ENCODE measurements at regions not wholly inside any gene's neighbourhood (a gene's known extent, or its start where the extent isn't known, plus 50 kb on each side); places are given as distances from the start of the nearest gene placed in this dataset.

GRCh38 chr20:51889466-51889865 lies 87.1 kb upstream of the SALL4 start:
- in situ Hi-C loops (cut with MboI; ENCODE audit: low sequenced_read_pairs), result no loop called here

GRCh38 chr20:51888291-51888690 lies 86.0 kb upstream of the SALL4 start:
- in situ Hi-C loops (cut with MboI; ENCODE audit: low sequenced_read_pairs), result no loop called here

GRCh38 chr20:51886891-51887608 lies 84.7 kb upstream of the SALL4 start:
- in situ Hi-C loops (cut with MboI; ENCODE audit: low sequenced_read_pairs), result no loop called here

GRCh38 chr20:51886341-51886740 lies 84.0 kb upstream of the SALL4 start:
- in situ Hi-C loops (cut with MboI; ENCODE audit: low sequenced_read_pairs), result no loop called here

GRCh38 chr20:51884561-51884960 lies 82.2 kb upstream of the SALL4 start:
- in situ Hi-C loops (cut with MboI; ENCODE audit: low sequenced_read_pairs), result no loop called here

- in situ Hi-C loops (cut with MboI; ENCODE audit: low sequenced_read_pairs), result no loop called here
Observed at GRCh38 chr20:51880188-51880587, 77.9 kb upstream of the SALL4 start.

- in situ Hi-C loops (cut with MboI; ENCODE audit: low sequenced_read_pairs), result no loop called here
Observed at GRCh38 chr20:51876313-51876940, 74.1 kb upstream of the SALL4 start.

GRCh38 chr20:51873652-51874051 lies 71.3 kb upstream of the SALL4 start:
- in situ Hi-C loops (cut with MboI; ENCODE audit: low sequenced_read_pairs), result no loop called here

GRCh38 chr20:51871943-51872342 lies 69.6 kb upstream of the SALL4 start:
- in situ Hi-C loops (cut with MboI; ENCODE audit: low sequenced_read_pairs), result no loop called here

GRCh38 chr20:51869002-51869401 lies 66.7 kb upstream of the SALL4 start:
- in situ Hi-C loops (cut with MboI; ENCODE audit: low sequenced_read_pairs), result no loop called here

- in situ Hi-C loops (cut with MboI; ENCODE audit: low sequenced_read_pairs), result no loop called here
Observed at GRCh38 chr20:51867251-51867650, 64.9 kb upstream of the SALL4 start.

- in situ Hi-C loops (cut with MboI; ENCODE audit: low sequenced_read_pairs), result no loop called here
Observed at GRCh38 chr20:51864967-51865366, 62.6 kb upstream of the SALL4 start.

- in situ Hi-C loops (cut with MboI; ENCODE audit: low sequenced_read_pairs), result no loop called here
Observed at GRCh38 chr20:51862796-51863195, 60.5 kb upstream of the SALL4 start.

- in situ Hi-C loops (cut with MboI; ENCODE audit: low sequenced_read_pairs), result no loop called here
Observed at GRCh38 chr20:51861726-51862466, 59.6 kb upstream of the SALL4 start.

GRCh38 chr20:51860111-51860882 lies 58.0 kb upstream of the SALL4 start:
- in situ Hi-C loops (cut with MboI; ENCODE audit: low sequenced_read_pairs), result no loop called here

- in situ Hi-C loops (cut with MboI; ENCODE audit: low sequenced_read_pairs), result no loop called here
Observed at GRCh38 chr20:51856432-51856831, 54.1 kb upstream of the SALL4 start.

- in situ Hi-C loops (cut with MboI; ENCODE audit: low sequenced_read_pairs), result no loop called here
Observed at GRCh38 chr20:51854921-51855320, 52.6 kb upstream of the SALL4 start.
